AG04449 (cell line): ENCODE measurements at regions not wholly inside any gene's neighbourhood (a gene's known extent, or its start where the extent isn't known, plus 50 kb on each side); places are given as distances from the start of the nearest gene placed in this dataset.

Experiments
- CTCF ChIA-PET: fragments of 350-600 bp; formaldehyde crosslinking; extraction: SDS; loops from one replicate; lab custom pipeline; 2021; ENCODE audit warnings: antibody characterized with exemption; lab: Yijun Ruan, JAX
- POLR2A ChIA-PET: fragments of 400-600, 350-600 bp; formaldehyde crosslinking; extraction: SDS; loops from one replicate; lab custom pipeline; 2020; ENCODE audit warnings: antibody characterized with exemption, inconsistent platforms; lab: Yijun Ruan, JAX
- DNase-seq: peaks from one replicate; pipeline ENCODE4 v3.0.0-alpha.2; 2010; ENCODE audit warnings: low read depth, low spot score
- H3K4me3 ChIP-seq: 2 replicates; pipeline ENCODE4 v1.5.1; 2011; ENCODE audit warnings: low read depth, mild to moderate bottlenecking, control low read depth, low read length
- TF ChIP-seq, protein P1 (sequence below): IDR thresholded peaks from one replicate; pipeline ENCODE4 v1.5.1; 2011; ENCODE audit warnings: mild to moderate bottlenecking, moderate library complexity, low read length, control low read depth, inconsistent platforms; ENCODE audit not compliant: insufficient read depth; ENCODE audit errors: missing control alignments

DNA sequence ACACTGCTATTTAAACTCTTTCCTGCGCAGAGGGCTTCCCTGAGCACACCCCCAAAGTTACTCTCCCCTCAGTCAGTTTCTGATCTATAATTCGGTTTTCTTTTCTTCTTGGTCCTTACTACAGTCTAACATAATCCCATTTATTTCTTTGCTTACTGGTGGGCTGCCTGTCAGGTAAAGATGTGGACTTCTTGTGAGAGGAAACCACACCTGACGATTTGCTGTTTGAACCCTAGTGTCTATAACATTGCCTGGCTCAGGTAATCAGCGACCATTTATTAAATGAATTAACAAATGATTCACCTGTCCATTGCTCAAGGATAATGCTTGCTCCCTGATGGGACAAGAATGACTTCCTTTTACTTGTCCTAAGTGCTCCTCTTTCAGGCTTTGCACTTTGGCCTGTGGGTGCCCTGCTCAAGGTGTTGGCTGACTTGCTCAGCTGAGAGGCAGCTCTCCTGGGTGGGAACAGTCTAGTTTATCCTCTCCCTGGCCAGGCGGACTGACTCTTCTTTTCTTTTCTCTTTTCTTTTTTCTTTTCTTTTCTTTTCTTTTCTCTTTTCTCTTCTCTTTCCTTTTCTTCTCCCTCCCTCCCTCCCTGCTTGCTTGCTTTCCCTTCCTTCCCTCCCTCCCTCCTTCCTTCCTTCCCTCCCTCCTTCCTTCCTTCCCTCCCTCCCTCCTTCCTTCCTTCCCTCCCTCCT, 233.1 kb downstream of the BCAS1 start:
- ChIA-PET POLR2A (no interaction called here), CTCF (no interaction called here)
- TF ChIP-seq, protein P1, sequence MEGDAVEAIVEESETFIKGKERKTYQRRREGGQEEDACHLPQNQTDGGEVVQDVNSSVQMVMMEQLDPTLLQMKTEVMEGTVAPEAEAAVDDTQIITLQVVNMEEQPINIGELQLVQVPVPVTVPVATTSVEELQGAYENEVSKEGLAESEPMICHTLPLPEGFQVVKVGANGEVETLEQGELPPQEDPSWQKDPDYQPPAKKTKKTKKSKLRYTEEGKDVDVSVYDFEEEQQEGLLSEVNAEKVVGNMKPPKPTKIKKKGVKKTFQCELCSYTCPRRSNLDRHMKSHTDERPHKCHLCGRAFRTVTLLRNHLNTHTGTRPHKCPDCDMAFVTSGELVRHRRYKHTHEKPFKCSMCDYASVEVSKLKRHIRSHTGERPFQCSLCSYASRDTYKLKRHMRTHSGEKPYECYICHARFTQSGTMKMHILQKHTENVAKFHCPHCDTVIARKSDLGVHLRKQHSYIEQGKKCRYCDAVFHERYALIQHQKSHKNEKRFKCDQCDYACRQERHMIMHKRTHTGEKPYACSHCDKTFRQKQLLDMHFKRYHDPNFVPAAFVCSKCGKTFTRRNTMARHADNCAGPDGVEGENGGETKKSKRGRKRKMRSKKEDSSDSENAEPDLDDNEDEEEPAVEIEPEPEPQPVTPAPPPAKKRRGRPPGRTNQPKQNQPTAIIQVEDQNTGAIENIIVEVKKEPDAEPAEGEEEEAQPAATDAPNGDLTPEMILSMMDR = no peak

DNA sequence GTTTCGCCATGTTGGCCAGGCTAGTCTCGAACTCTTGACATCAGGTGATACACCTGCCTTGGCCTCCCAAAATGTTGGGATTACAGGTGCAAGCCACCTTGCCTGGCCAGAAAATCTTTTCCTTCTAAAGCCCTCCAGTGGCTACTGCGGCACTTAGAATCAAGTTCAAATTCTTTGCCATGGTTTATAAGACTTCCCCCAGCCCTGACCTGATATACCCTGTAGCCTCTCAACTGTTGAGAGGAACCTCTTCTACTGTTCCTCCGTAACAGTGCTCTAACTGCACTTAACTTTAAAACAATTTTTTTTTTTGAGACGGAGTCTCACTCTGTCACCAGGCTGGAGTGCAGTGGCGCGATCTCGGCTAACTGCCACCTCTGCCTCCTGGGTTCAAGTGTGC, 235.6 kb downstream of the BCAS1 start:
- TF ChIP-seq, protein P1 = no peak
- POLR2A ChIA-PET = no interaction called here
- no peak overlapping the region for H3K4me3 ChIP-seq
- CTCF ChIA-PET = no interaction called here
- DNase-seq = no peak

More for the DNA sequence above, 233.1 kb downstream of the BCAS1 start:
- no peak for DNase-seq
- no peak overlapping the region for H3K4me3 ChIP-seq

DNA sequence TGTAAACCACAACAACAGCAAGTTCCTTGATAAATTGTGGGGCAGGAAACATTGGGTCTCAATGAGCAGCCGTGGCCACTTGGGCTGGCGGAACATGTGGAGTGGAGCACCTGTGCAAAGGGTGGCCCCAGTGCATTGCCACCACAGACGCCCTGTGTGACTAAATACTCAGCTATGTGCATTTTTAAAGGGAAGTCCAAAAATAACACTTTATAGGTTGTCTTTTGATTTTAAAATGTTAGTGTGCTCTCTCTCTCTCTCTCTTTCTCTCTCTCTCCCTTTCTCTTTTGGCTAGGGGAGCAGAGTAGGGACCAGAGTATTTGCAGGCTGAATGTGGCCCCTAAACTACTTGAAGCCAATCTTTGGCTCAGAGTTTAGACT, 236.3 kb downstream of the BCAS1 start:
- TF ChIP-seq, protein P1 = no peak
- H3K4me3 ChIP-seq = no peak overlapping the region
- ChIA-PET POLR2A (no interaction called here), CTCF (no interaction called here)
- no peak for DNase-seq

DNA sequence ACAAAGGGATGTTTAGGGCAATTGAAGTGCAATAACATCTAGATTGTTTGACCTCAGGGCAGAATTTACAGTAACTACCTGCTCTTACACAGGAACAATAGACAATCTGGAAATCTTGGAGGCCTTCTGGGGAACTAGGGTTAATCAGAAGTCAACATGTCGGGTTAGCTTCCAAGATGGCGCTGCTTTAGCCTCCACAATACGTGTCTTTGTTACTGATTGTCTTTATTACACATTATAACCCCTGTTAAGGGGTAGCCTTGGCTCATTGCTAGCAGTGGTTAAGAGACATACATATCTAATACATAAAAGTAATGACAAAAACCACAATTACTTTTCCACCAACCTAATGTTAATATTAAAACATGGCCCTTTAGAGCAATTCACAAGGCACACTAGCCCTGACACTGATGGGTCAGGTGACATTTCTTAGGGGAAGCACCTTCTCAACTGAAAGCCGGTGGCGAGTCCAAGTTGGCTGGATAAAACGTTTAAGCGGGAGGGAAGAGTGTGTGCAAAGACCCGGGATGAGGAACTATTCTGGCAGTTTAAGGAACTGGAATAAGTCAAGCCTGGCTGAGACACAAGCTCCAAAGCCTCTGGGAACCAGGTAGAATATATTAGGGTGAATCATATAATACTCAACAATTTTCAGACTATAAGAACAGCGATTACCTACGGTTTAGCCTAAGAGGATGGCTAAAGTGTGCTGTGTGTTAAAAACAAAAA, 236.9 kb downstream of the BCAS1 start:
- DNase-seq = no peak
- ChIA-PET POLR2A (no interaction called here), CTCF (no interaction called here)
- no peak overlapping the region for H3K4me3 ChIP-seq
- TF ChIP-seq, protein P1 = no peak

DNA sequence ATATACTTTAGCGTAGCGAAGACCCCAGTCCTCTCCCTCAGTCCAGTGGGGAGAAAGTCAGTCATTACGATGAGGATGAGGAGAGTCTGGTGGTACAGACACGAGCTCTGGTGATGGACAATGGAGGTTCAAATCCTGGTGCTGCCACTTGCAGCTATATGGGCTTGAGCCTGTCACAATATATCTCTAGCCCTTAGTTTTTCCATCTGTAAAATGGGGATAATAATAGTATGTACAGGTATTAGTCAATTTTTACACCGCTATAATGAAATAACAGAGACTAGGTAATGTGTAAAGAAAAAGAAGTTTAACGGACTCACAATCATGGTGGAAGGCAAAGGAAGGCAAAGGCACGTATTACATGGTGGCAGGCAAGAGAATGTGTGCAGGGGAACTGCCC, 237.9 kb downstream of the BCAS1 start:
- DNase-seq = no peak
- ChIA-PET CTCF (no interaction called here), POLR2A (no interaction called here)
- no peak overlapping the region for H3K4me3 ChIP-seq
- TF ChIP-seq, protein P1 = no peak

DNA sequence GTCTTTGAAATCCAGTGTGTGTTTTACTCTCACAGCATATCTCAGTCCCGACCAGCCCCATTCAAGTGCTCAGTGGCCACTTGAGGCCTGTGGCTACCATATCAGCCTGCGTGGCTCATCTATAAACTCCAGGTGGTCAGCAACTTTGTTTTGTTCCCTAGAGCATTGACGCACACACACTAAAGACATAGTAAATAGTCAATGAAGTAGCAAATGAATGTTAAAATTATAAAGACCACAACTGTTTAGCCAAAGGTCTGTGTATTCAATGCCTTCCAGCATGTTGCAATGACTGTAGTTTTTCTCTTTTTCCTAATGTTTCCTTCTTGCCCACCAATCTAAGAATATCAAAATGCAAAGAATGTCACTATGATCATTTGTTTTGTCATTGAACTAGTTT, 238.2 kb upstream of the ZNF217 start:
- ChIA-PET CTCF (no interaction called here), POLR2A (no interaction called here)
- no peak for DNase-seq

More for the DNA sequence above, 238.2 kb upstream of the ZNF217 start:
- H3K4me3 ChIP-seq = no peak overlapping the region
- TF ChIP-seq, protein P1 = no peak
